Large intestine (tissue), 3 donors: ENCODE measurements at regions not wholly inside any gene's neighbourhood (a gene's known extent, or its start where the extent isn't known, plus 50 kb on each side); places are given as distances from the start of the nearest gene placed in this dataset.
"Not testable (repeated sequence)": the region's sequence is repeated elsewhere in the genome, so short reads cannot be mapped to it uniquely, and the experiment has no call there.

Experiments
- DNase-seq, 2 donors: peaks; one replicate each; pipeline versions ENCODE4 v3.0.0 to v3.0.0-alpha.2; 2013
- H3K27ac ChIP-seq: one replicate; pipeline ENCODE4 v1.5.1; 2013; ENCODE audit warnings: low read length
- H3K27me3 ChIP-seq: 2 replicates; pipeline ENCODE4 v1.6.1; 2013; ENCODE audit warnings: low read length; ENCODE audit not compliant: control insufficient read depth, insufficient read depth
- H3K36me3 ChIP-seq: 2 replicates; pipeline ENCODE4 v1.6.1; 2013; ENCODE audit warnings: low read length; ENCODE audit not compliant: control insufficient read depth, insufficient read depth
- H3K4me1 ChIP-seq: one replicate; pipeline ENCODE4 v1.6.1; 2013; ENCODE audit warnings: low read length; ENCODE audit not compliant: control insufficient read depth, insufficient read depth
- H3K4me3 ChIP-seq: one replicate; pipeline ENCODE4 v1.5.1; 2013; ENCODE audit warnings: low read length
- H3K9me3 ChIP-seq: one replicate; pipeline ENCODE4 v1.6.1; 2013; ENCODE audit warnings: mild to moderate bottlenecking, low read depth, low read length, moderate library complexity; ENCODE audit not compliant: control insufficient read depth
- WGBS: methylation state at CpG from one replicate; pipeline ENCODE4 v1.1.5; 2013; ENCODE audit warnings: low lambda C conversion rate; ENCODE audit not compliant: insufficient coverage; 5-methylcytosine and 5-hydroxymethylcytosine counted together

DNA sequence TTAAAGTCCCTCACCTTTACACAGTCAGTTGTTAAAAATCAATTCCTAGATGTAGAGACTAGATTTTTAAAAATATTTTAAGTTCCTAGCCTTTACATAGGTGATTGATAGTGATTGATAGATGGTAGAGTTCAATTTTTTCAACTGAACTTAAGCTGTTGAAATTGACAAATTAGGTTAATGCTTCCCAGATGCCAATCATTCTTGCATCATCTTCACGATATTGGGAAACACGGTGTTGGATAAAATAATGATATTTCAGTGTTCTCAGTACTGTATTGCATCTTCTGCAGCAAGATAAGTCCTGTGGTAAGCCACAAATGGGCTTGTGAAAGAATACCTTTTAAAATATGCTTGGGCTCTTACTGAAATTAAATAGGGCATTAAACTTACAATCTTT, 667.6 kb downstream of the STK39 start:
- H3K4me3 ChIP-seq = no peak overlapping the region
- peaks cover 4% of the 10 kb centered on the region for H3K4me1 ChIP-seq
- H3K27ac ChIP-seq = no peak overlapping the region
- no peaks in the 10 kb centered on the region for H3K9me3 ChIP-seq
- H3K36me3 ChIP-seq = no peaks in the 10 kb centered on the region
- WGBS = no CpG with 5 or more reads among the region's 2 CpGs
- DNase-seq = no peak
- H3K27me3 ChIP-seq = no peaks in the 10 kb centered on the region

DNA sequence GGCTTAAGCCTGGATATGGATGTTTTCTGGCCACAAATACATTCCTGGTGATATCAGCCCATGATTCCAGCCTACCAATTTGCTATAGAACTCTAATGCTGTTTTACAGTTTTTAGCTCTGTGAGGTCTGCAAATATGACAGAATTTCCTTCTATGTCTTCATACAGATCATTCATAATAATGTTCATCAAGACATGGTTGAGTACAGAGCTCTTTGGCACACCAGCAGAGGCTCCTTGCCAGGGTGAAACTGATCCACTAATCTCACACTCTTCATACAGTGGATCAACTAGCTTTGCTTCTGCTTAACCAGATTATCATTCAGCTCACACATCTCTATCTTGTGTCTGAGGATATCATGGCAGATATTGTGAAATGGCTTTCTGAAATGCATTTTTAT, 672.1 kb downstream of the STK39 start:
- Histone ChIP-seq H3K27me3 (no peaks in the 10 kb centered on the region), H3K27ac (no peak overlapping the region), H3K4me1 (peaks cover 6% of the 10 kb centered on the region), H3K36me3 (no peaks in the 10 kb centered on the region), H3K9me3 (no peaks in the 10 kb centered on the region), H3K4me3 (no peak overlapping the region)
- no peak for DNase-seq

DNA sequence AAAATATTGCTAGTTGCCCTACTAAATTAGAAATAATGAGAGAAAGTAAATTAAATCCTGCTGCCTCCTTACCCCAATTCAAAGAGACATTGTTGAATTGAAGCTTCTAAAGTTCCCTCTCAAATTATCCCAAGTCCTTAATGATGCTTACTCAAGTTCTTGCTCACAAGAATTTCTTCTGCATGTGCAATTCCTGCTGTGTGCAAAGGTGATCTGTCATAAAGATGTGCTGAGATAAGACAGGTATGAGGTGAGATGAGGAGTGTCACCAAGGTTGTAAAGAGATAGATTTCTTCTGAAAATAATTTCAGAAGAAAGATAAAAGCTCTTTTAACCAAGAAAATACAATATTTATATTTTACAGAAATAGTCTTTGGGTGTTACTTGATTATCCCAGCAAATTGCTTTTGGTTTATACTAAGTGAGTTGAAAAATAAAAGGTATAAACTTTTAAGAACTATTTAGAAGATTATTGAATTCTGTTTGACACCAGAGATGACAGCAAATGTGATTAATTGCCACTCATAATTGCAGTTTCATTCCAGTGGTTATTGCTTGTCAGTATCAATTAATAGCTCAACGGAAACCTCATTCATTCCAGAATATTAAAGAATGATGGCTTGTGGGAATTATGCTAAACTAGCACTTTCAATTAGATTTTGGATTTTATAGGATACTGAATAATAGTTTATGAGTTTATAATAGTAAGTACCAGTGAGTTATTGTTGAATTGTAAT, 674.3 kb downstream of the STK39 start:
- Histone ChIP-seq H3K27me3 (no peaks in the 10 kb centered on the region), H3K27ac (no peak overlapping the region), H3K36me3 (no peaks in the 10 kb centered on the region), H3K4me3 (no peak overlapping the region), H3K4me1 (peaks cover 2% of the 10 kb centered on the region), H3K9me3 (no peaks in the 10 kb centered on the region)
- peak; percentile 43 to 58 for DNase-seq
- no CpG with 5 or more reads among the region's 1 CpG for WGBS

DNA sequence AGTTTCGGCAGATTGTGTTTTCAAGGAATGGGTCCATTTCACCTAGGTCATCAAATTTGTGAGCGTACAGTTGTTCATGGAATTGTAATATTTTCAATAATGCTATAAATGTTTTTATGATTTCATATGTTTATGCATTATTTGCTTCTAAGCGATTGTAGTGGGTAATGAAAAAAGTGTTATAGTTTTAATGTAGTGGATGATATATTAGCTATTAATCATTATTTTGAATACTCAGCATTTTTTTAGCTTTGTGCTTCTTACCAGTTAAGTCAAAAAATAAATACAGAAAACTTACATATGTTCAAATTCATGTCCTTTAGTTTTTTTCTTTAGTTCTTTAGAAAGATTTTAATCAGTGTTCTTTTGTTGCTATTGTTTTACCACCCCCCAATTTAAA, 677.0 kb downstream of the STK39 start:
- WGBS = 100% methylated on average over 2 of the region's 3 CpGs
- no peaks in the 10 kb centered on the region for H3K9me3 ChIP-seq

DNA sequence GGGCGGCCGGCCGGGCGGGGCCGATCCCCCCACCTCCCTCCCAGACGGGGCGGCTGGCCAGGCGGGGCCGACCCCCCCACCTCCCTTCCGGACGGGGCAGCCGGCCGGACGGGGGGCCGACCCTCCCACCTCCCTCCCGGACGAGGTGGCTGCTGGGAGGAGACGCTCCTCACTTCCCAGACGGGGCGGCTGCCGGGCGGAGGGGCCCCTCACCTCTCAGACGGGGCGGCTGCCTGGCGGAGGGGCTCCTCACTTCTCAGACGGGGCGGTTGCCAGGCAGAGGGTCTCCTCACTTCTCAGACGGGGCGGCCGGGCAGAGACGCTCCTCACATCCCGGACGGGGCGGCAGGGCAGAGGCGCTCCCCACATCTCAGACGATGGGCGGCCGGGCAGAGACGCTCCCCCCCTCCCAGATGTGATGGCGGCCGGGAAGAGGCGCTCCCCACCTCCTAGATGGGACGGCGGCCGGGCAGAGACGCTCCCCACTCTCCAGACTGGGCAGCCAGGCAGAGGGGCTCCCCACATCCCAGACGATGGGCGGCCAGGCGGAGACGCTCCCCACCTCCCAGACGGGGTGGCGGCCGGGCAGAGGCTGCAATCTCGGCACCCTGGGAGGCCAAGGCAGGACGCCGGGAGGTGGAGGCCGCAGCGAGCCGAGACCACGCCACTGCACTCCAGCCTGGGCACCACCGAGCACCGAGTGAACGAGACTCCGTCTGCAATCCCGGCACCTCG, 675.8 kb downstream of the XIRP2 start:
- not testable (repeated sequence) for DNase-seq, H3K27ac ChIP-seq, H3K9me3 ChIP-seq, H3K36me3 ChIP-seq, H3K4me3 ChIP-seq, H3K27me3 ChIP-seq, H3K4me1 ChIP-seq
- WGBS = no CpG with 5 or more reads among the region's 66 CpGs

More for the DNA sequence above, 677.0 kb downstream of the STK39 start:
- Histone ChIP-seq H3K27ac (no peak overlapping the region), H3K4me1 (peaks cover 2% of the 10 kb centered on the region), H3K27me3 (no peaks in the 10 kb centered on the region), H3K36me3 (no peaks in the 10 kb centered on the region), H3K4me3 (no peak overlapping the region)
- no peak for DNase-seq

DNA sequence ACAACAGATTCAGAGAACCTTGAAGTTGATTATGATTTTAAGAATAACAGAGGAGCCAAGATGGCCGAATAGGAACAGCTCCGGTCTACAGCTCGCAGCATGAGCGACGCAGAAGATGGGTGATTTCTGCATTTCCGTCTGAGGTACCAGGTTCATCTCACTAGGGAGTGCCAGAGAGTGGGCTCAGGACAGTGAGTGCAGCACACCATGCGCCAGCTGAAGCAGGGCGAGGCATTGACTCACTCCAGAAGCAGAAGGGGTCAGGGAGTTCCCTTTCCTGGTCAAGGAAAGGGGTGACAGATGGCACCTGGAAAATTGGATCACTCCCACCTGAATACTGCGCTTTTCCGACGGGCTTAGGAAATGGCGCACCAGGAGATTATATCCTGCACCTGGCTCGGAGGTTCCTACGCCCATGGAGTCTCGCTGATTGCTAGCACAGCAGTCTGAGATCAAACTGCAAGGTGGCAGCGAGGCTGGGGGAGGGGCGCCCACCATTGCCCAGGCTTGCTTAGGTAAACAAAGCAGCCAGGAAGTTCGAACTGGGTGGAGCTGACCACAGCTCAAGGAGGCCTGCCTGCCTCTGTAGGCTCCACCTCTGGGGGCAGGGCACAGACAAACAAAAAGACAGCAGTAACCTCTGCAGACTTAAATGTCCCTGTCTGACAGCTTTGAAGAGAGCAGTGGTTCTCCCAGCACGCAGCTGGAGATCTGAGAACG, 670.2 kb downstream of the XIRP2 start:
- not testable (repeated sequence) for DNase-seq, H3K4me3 ChIP-seq, H3K9me3 ChIP-seq, H3K4me1 ChIP-seq, H3K36me3 ChIP-seq, H3K27ac ChIP-seq, H3K27me3 ChIP-seq
- no CpG with 5 or more reads among the region's 20 CpGs for WGBS

DNA sequence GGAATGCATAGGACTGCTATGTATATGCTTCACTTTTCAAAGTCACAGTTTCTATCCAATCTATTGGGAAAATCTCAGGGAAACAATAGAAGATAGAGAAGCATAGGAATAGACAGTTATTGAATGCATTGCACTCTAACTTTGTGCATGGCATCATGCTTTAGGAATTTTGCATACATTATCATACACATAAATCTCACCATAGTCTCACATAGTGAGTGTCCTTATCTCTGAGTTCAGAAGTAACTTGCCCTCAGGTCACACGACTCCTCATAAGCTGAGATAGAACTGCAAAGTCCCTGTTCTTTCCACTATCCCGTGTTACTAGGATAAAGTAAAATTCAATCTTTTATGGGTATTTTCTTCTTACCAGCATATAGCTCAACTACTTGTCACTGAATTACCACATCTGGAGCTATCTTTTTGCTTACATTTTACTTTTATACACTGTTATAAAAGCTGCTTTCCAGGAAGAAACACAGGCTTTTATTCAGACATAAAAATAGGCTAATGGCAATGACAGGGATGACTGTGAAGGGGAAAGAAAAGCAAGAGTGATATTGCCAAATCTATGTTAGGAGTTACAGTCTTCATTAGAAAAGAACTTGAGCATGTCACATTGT, 666.9 kb downstream of the XIRP2 start:
- no peaks in the 10 kb centered on the region for H3K36me3 ChIP-seq
- no peak for DNase-seq
- H3K27ac ChIP-seq = no peak overlapping the region
- H3K4me3 ChIP-seq = no peak overlapping the region
- no peaks in the 10 kb centered on the region for H3K27me3 ChIP-seq
- H3K4me1 ChIP-seq = no peaks in the 10 kb centered on the region
- H3K9me3 ChIP-seq = no peaks in the 10 kb centered on the region
- WGBS = no CpG with 5 or more reads among the region's 2 CpGs

DNA sequence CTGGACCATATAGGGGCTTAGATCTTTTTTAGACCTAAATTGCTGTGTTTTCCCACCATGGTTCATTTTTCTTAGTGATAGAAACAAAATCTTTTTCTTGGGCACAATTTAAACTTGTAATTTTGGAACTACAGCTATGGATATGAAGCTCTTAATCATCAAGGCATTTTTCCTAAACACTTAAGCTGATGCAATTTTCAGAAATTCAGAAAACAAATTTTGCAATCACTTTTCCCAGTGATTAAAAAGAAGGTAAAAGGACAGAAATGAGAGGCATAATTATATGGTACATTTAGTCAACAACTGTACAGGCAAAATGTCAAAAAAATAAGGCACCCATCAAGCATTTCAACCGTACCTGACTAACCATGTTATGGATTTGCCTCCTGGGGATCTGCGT, 665.4 kb downstream of the XIRP2 start:
- no CpG with 5 or more reads among the region's 2 CpGs for WGBS
- Histone ChIP-seq H3K4me1 (no peaks in the 10 kb centered on the region), H3K27ac (no peak overlapping the region), H3K36me3 (no peaks in the 10 kb centered on the region), H3K4me3 (no peak overlapping the region), H3K27me3 (no peaks in the 10 kb centered on the region), H3K9me3 (no peaks in the 10 kb centered on the region)
- DNase-seq = no peak

DNA sequence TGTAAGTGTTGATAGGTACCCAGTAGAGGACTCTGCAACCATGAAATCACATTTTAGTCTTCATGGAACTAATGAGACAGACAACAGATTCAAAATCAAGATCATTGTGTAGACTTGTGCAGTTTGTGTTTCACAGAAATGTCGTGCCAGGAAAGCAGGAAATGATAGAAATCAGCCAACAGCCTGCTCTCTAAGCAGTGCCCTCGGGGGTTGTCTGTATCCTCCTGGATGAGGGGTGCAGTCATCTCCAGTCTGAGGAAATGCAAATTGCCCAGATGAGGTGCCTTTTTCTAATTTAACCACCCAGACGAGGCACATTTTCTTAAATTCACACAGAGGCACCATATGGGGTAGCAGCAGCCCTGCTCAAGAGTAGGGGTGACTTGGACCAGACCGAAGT, 663.1 kb downstream of the XIRP2 start:
- H3K4me3 ChIP-seq = no peak overlapping the region
- H3K9me3 ChIP-seq = no peaks in the 10 kb centered on the region
- DNase-seq = no peak
- H3K4me1 ChIP-seq = no peaks in the 10 kb centered on the region
- no peaks in the 10 kb centered on the region for H3K27me3 ChIP-seq
- WGBS = 80% methylated on average over 1 of the region's 4 CpGs
- no peak overlapping the region for H3K27ac ChIP-seq
- H3K36me3 ChIP-seq = no peaks in the 10 kb centered on the region

DNA sequence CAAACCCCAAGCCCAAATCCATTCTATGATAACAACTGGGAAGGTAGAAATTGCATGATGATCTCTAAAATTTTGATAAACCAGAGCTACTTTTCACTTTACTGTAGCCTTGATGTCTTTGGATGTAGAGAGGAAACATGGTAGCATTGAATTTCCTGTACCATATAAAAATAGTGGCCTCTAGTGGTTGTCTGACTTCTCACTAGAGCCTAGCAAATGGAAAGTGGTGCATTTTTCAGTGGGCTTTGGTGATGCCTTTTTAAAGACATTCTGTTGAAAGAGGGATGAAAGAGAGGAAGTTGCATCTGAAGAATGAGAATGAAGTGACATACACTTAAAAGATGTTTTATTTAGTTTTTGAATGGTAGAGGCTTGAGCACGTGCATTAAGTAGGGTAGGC, 662.2 kb downstream of the XIRP2 start:
- no peaks in the 10 kb centered on the region for H3K36me3 ChIP-seq
- H3K9me3 ChIP-seq = no peaks in the 10 kb centered on the region
- no peaks in the 10 kb centered on the region for H3K4me1 ChIP-seq
- H3K27ac ChIP-seq = no peak overlapping the region
- H3K27me3 ChIP-seq = no peaks in the 10 kb centered on the region
- 100% methylated on average over 1 of the region's 1 CpG for WGBS
- H3K4me3 ChIP-seq = no peak overlapping the region
- no peak for DNase-seq
